ENCODE measurements at regions not wholly inside any gene's neighbourhood (a gene's known extent, or its start where the extent isn't known, plus 50 kb on each side); places are given as distances from the start of the nearest gene placed in this dataset.

DNA sequence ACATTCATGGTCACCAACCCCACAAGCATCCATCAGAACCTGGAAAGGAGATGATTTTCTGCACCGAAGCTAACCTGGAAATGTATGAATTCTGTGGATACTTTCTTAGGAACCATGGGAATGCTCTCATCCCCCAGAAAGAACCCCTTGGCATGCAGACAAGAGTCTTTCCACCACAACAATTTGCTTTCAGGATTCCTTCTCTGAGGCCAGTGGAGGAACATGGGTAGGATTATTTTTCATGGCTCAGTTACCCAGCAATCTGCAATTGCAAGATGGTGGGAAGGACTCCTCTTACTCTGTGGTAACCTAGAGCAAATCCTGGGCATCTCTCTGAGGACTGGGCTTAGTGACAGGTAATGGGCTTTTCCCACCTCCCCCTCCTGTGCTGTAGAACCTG, 131.9 kb upstream of the MSX1 start:
- TF ChIP-seq, protein P1, sequence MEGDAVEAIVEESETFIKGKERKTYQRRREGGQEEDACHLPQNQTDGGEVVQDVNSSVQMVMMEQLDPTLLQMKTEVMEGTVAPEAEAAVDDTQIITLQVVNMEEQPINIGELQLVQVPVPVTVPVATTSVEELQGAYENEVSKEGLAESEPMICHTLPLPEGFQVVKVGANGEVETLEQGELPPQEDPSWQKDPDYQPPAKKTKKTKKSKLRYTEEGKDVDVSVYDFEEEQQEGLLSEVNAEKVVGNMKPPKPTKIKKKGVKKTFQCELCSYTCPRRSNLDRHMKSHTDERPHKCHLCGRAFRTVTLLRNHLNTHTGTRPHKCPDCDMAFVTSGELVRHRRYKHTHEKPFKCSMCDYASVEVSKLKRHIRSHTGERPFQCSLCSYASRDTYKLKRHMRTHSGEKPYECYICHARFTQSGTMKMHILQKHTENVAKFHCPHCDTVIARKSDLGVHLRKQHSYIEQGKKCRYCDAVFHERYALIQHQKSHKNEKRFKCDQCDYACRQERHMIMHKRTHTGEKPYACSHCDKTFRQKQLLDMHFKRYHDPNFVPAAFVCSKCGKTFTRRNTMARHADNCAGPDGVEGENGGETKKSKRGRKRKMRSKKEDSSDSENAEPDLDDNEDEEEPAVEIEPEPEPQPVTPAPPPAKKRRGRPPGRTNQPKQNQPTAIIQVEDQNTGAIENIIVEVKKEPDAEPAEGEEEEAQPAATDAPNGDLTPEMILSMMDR (conservative IDR thresholded peaks at IDR 0.05; ENCODE audit: control insufficient read depth, insufficient read depth, low read depth, low read length) = no peak
- no peak for DNase-seq (ENCODE audit: low read depth)
- H3K4me3 ChIP-seq (ENCODE audit: control insufficient read depth, low read depth, low read length) = no peak overlapping the region

DNA sequence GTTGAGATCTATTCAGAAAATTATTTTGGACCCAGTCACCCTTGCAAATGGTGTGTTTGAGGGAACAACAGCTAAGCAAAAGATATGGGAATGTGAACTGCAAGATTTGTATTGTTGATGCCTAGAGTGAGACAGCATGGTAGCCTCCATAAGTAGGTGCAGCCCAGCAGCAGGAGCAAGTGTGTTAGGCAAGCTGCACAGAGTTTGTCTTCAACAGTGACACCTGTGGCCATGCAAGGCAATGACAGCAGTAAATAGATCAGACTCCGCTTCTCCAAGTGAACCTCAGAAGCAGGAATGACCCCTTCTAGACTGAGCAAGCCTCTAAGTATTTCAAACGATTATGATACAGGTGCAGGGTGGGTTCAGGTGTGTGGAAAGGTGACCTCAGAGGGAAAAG, 133.4 kb upstream of the MSX1 start:
- TF ChIP-seq, protein P1 (conservative IDR thresholded peaks at IDR 0.05; ENCODE audit: control insufficient read depth, insufficient read depth, low read depth, low read length) = peak; percentile 36
- DNase-seq (ENCODE audit: low read depth) = no peak
- H3K4me3 ChIP-seq (ENCODE audit: control insufficient read depth, low read depth, low read length) = no peak overlapping the region

DNA sequence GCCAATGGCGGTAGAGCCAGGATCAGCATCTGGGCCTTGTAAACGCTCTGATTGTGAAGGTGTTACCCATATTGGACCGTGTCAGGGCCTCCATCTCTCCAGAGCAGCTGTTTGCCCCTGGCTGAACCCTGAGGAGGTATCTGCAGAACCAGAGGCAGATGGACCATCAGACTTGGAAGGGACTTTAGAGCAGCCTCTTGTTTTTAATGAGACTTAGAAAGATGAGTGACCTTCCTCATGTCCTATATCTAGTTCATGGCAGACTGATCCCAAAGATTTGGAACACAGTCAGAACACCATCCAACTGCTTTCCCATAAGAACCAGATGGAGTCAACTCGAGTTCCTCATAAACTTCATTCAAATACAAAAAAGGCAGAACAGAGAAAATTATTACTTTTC, 135.1 kb upstream of the MSX1 start:
- H3K4me3 ChIP-seq (ENCODE audit: control insufficient read depth, low read depth, low read length) = no peak overlapping the region
- TF ChIP-seq, protein P1 (conservative IDR thresholded peaks at IDR 0.05; ENCODE audit: control insufficient read depth, insufficient read depth, low read depth, low read length) = no peak
- DNase-seq (ENCODE audit: low read depth) = no peak

DNA sequence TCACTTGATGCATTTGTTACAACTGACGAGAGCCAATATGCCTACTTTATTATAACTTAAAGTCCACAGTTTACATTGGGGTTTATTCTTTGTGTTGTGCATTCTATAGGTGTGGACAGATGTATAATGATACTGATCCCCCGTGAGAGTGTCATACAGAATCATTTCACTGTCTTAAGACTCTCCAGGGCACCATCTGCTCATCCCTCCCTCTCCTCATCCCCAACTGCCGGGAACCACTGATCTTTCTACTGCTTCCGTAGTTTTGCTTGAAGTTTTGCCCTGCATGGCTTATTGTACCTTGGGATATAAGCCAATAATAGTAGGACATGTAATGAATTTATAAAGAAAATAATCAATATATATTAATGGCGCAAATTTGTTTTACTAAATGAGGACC, 137.8 kb upstream of the MSX1 start:
- no peak for DNase-seq (ENCODE audit: low read depth)
- TF ChIP-seq, protein P1 (conservative IDR thresholded peaks at IDR 0.05; ENCODE audit: control insufficient read depth, insufficient read depth, low read depth, low read length) = no peak
- H3K4me3 ChIP-seq (ENCODE audit: control insufficient read depth, low read depth, low read length) = no peak overlapping the region

DNA sequence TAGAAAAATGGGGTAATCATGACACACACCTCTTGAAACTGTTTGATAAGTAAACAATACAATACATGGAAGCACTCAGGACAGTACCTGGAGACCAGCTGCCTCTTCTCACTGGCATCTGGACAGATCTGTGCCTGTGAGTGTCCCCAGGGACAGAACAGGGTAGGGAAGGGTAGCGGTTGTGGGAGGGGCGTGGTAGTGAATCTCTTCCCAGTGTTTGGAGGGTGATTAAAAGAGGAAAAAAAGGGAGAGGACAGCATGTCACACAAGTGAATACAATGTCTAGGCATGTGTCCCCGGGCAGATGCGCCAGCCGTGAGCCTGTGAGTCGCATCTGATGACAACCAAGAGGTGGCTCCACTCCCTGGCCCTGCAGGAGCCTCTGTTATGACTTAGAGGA, 138.8 kb upstream of the MSX1 start:
- TF ChIP-seq, protein P1 (conservative IDR thresholded peaks at IDR 0.05; ENCODE audit: control insufficient read depth, insufficient read depth, low read depth, low read length) = no peak
- DNase-seq (ENCODE audit: low read depth) = no peak
- H3K4me3 ChIP-seq (ENCODE audit: control insufficient read depth, low read depth, low read length) = no peak overlapping the region

DNA sequence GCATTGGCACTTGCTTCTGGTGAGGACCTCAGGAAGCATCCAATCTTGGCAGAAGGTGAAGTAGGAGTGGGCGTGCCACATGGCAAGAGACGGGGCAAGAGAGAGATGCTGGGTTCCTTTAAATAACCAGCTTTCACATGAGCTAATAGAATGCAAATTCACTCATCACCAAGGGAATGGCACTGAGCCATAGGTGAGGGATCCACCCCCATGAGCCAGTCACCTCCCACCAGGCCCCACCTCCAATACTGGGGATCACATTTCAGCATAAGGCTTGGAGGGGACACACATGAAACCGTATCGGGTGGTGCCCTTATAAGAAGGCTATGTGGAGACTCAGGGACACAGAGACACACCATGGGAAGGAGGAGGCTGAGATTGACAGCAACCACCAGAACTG, 140.0 kb upstream of the MSX1 start:
- TF ChIP-seq, protein P1 (conservative IDR thresholded peaks at IDR 0.05; ENCODE audit: control insufficient read depth, insufficient read depth, low read depth, low read length) = no peak
- H3K4me3 ChIP-seq (ENCODE audit: control insufficient read depth, low read depth, low read length) = no peak overlapping the region
- DNase-seq (ENCODE audit: low read depth) = no peak

DNA sequence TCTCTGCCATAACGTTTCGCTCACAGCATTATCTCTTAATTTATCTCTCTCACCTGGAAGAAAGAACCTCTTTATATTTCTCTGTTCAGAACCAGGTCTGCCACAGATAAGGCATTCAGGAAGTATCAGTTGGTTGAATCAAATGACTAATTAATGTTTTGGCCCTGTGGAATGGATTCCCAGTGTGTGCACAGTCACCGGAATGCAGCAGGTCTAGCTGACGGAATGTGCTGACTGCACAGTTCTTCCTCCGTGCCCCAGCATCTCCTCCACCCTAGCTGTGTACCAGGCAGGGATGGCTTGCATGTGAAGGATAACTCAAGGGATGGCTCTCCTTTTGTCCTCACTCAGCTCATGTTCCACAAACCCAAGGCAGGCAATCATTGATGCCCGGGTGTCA, 141.8 kb upstream of the MSX1 start:
- no peak for DNase-seq (ENCODE audit: low read depth)
- TF ChIP-seq, protein P1 (conservative IDR thresholded peaks at IDR 0.05; ENCODE audit: control insufficient read depth, insufficient read depth, low read depth, low read length) = no peak
- H3K4me3 ChIP-seq (ENCODE audit: control insufficient read depth, low read depth, low read length) = no peak overlapping the region

Data from fibroblast of mammary gland (primary cell).